Retina (tissue), 1 donor: ENCODE measurements at regions not wholly inside any gene's neighbourhood (a gene's known extent, or its start where the extent isn't known, plus 50 kb on each side); places are given as distances from the start of the nearest gene placed in this dataset.
"Not testable (repeated sequence)": the region's sequence is repeated elsewhere in the genome, so short reads cannot be mapped to it uniquely, and the experiment has no call there.

Experiments used
- DNase-seq: peaks from one replicate; pipeline ENCODE4 v3.0.0-alpha.2; 2016

DNA sequence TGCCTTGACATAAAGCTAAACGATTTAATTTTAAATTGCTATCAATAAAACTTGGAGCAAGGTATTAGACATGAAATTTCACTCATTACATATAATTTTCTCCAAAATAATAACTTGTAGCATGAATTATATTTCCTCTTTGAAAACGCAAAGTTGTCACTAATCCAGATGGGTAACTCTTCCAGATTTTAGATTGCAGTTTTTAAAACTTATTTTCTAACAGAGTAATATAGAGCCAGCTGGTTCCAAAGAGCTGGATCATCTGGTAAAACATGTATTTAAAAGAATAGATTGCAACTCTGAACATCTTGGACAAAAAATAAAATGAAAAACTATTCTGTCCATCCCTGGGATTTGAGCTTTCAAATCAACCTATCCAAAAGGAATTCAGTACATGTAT is 238.2 kb upstream of the INTU start:
- no peak for DNase-seq

DNA sequence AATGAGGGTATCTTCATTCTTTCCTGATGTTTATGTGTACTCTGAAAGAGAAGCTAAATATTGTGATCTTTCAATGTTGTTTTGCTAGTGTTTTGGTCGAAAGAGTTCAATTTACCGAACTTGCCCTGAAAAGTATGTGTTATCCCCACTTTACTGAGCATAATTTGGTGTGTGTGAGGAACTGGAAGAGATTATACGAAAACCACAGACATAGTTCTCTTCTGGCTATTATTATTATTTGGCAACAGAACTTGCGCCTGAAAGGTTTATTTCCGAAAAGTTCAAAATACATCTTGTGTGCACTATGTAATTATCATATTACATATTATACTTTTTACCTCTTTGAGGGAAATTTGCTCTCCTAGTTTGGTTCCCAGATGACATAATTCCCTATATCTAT is 232.5 kb upstream of the INTU start:
- DNase-seq, result no peak

DNA sequence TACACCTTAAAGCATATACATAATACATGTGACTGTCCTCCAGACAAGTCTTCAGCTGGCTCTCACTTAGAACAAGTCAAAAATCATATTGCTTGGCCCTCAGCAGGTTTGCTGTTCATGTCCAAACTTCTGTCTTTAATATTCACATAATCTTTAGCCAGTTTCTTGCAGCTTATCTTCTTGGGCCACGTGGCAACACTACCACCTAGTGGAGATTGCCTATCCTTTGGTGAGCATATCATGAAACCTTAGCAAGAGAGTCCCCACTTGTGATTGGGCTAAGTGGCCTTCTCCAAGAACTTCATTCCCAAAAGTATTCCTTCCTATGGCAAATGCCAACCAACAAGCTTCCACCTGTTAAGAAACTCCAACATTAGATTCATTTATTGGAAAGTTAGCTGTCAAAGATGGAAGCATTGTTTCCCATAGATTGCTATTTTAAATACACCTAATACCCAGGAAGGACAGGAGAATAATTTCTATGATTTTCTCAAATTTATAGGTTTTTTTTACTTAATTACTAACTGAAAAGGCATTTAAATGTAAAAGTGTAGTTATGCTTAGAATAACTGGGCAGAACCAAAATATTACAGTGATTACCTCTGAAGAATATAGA is 231.9 kb upstream of the INTU start:
- peak; percentile 18 for DNase-seq

DNA sequence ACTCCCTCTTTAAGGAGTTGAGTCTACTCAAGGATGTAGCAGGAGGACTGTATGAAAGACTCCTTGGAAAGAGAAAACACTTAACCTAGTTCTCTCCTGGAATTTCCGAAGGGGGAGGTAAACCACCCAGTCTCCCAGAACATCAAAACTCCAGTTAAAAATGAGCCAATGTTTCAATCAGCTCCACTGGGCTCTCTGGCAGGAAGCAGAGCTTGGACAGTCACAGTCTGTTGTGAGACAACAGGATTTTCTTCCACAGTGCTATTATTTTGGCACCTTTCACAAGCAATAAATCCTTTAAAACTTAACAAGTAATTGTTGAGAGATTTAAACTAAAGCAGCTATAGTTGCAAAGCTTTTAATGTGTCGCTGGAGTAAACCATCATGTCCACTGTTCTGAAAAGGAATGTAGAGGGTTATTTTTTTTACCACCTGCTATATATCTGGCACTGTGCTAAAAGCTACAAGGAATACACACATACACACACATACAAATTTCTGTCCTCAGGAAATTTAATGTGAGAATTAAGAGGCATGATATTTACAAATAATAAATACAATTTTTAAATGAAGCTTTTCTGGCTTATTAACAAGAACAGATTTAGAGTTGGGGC is 229.2 kb upstream of the INTU start:
- DNase-seq, result peak; percentile 37

DNA sequence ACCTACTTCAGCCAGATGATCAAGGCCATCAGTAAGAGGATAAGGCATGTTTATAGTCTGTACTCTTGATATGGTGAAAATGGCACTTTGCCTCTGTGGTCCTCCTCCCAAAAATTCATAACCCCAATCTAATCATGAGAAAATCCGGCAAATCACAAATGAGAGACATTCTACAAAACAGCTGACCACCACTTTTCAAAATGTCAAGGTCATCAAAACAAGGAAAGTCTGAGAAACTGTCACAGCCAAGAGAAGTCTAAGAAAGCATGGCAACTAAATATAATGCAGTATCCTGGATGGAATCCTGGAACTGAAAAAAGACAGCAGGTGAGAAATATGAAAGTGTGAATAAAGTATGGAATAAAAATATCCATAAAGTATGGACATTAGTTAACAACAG is 226.6 kb upstream of the INTU start:
- DNase-seq, result no peak

DNA sequence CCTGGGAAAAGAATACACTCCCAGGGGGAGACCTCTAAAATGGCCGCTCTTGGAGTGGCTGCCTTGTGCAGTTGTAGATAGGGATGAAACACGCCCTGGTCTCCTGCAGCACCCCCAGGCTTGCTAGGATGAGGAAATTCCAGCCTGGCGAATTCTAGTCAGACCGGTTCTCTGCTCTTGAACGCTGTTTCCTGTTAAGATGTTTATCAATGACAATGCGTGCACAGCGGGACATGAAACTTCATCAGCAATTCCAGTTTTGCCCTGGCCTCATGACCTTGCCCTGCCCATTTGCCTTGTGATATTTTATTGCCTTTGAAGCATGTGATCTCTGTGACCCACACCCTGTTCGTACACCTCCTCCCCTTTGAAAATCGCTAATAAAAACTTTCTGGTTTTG is 225.2 kb upstream of the INTU start:
- DNase-seq, result not testable (repeated sequence)

DNA sequence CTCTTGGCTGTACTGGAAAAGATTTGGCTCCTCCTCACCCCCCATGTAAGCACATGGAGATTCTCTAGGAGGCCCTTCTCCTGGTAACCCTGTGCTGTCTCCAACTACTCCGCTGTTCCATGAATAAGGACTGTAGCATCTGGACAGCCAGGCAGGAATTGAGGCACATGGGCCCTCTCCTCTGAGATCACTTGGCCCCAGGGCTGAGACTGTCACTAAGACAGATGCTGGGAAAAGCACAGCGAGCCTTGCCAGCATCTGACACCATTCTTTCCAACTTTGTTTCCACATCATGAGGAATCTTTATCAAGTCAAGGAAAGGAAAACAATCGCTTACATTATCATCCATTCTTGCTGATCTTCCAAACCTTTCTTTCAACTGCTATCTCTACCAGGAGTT is 222.6 kb upstream of the INTU start:
- no peak for DNase-seq

DNA sequence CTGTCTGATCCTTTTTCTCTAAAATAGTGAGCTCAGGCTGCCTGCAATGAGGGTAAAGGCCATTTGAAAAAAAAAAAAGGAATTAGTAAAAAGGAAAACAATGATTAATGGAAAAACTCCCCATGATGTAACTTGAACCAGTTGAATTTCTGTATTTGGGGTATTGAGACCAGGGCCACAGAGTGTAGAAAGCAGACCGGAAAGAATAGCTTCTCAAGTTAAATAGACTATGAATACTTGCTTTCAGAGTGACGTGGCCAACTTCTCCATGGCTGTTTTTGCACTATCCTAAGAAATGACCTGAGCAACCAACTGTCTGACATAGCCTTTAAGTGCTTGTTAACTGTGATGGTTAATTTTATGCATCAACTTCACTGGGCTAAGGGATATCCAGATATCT is 222.1 kb upstream of the INTU start:
- DNase-seq, result no peak

DNA sequence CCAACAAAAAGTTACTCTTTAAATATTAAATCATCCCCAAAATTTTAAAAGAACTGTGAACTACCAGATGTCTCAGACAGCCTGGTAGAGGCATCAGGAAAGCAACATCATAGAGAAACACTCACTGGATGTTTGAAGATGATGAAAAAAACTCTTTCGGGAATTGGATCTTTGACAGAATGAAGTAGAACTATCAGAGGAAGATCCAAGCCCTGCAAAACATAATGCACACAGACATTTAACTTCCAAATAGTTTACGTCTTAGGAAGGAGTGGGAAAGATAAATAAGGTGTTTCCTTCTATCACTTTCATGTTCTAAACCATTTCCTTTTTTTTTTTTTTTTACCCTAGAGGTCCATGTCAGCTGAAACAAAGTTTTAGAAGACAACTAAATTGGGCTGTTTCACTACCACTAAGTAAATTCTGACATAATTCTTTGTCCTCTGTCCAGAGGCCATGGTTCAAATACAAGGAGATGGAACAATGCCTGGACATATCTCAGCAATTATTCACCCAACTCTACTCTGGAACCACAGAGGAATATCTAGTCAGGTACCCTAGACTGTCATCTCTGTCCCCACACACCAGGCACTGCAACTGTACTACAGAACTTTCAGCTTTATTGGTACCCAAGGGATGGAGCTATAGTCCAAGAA is 217.7 kb upstream of the INTU start:
- DNase-seq, result no peak

DNA sequence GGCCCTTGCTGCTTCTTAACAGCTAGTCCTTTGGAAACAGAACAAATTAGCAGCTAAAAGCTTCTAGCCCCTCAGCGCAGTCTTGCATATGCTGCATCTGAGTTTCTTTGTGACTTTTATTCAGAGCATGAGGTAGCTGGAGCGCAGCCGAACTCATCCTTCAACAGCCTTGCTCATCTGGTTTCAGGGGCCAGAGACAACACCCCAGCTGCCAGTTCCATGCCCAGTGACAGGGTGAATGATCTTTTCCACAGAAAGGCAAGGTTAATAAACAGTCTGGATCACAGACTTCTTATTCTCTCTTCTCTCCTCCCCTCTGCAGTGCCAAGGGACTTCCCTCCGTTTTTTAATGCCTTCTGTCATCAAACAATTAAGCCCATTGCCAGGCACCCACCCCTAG is 216.6 kb upstream of the INTU start:
- no peak for DNase-seq

DNA sequence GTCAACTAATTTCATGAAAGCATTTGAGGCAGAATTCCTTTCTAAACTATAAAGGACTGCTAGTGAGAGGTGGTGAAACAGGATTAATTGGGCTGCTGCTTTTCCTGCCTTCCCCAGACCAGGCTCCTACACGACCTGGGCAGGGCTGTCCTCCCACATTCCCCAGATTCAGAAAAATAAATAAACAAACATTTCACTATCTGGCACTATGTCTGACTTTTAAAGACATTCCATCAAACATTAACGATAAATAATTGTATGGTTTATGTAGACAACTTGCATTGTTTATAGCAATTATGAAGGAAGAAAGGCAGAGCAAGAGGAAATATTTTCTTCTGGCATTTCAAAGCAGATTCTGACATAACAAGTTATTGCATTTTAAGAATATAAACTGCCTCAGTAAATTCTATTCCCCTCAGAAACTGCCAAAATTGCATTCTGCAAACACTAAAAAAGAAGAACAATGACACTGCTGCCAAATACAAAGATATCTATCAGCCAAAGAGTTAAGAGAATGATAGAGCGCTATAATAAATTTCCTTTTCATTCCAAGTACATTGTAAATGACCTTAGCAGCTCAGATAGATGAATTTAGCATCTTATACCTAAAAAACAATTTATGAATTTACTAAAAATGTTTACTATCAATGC is 214.7 kb upstream of the INTU start:
- DNase-seq, result no peak

DNA sequence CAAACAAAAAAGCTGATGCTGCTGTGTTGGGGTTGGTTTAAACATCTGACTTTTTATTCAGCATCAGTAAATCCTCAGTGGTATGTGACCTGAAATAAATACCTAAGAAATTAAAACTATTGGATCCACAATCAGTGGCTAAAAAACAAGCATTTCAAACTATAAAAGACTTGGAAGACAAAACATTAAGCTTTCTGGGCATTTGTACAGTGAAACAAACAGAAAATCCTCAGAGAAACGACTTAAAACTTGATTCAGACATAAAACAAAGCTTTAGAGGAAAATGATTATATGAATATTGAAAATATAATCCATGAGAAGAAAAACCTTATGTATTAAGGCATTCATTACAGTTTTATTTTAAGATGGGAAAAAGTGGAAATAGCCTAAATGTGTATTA is 213.3 kb upstream of the INTU start:
- DNase-seq, result no peak

DNA sequence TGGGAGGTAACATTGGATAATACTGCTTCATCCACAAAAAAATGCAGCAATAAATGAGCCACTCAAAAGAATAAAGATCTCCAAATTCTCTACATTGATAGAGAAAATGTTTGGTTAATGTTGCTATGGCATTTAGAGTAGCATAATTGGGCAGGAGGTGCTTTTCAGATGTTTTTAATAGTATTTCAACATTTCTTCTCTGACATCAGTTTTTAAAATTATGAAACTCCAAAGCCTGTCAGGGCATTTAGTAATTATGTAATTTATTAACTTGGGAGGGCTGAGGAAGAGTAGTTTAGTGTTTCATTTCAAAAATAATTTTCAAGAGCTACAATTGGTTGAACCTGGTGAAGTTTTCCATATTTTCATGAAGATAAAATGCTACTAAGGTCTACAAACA is 211.3 kb upstream of the INTU start:
- DNase-seq, result no peak

DNA sequence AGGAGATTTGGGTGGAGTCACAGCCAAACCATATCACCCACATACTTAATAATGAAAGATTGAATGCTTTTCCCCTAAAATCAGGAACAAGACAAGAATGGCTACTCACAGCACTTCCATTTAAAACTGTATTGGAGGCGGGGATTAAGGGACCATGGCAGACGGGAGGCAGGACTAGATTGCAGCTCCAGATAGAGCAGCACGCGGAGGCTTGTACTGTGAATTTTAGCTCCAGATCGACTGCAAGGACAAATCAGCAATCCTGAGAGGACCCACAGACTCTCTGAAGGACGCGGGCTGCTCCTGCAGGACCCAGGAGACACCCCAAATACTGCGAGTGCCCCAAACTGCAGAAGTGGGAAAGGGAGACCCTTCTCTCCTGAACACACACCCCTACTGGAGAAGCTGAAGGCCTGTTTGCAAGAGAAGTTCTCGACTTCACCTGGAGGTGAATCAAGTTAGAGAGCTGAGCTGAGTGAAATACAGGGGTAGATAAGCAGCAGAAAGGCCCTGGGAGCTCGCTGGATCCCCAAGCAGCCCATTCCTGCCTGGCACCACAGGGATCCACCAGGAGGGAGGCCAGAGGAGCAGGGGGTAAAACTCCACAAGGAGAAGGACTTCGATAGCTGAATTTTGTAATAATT is 207.4 kb upstream of the INTU start:
- no peak for DNase-seq

DNA sequence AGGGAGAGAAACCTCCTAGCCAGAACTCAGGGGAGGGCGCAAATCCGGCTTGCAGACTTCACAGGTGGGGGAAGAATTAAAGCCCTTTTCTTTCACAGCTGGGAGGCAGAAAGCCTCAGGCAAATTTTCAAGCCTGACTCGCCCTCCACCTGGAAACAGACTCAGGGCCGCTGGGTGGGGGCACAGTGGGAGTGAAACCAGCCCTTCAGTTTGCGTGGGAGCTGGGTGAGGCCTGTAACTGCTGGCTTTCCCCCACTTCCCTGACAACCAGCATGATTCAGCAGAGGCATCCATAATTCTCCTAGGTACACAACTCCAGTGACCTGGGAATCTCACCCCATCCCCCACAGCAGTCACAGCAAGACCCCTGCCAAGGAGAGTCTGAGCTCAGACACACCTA is 206.9 kb upstream of the INTU start:
- no peak for DNase-seq

DNA sequence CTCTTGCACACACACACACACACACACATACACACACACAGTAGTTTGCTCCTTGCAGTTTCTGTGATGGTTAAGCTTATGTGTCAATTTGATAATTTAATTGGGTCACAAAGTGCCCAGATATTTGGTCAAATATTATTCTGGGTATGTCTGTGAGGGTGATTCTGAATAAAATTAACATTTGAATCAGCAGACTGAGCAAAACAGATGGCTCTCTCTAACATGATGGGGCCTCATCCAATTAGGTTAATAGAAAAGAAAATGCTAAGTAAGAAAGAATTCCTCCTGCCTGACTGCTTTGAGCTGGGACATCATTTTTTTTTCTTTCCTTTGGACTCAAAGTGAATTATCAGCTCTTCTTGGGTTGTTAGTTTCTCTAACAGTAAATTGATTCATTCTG is 191.2 kb upstream of the INTU start:
- DNase-seq, result peak; percentile 16

DNA sequence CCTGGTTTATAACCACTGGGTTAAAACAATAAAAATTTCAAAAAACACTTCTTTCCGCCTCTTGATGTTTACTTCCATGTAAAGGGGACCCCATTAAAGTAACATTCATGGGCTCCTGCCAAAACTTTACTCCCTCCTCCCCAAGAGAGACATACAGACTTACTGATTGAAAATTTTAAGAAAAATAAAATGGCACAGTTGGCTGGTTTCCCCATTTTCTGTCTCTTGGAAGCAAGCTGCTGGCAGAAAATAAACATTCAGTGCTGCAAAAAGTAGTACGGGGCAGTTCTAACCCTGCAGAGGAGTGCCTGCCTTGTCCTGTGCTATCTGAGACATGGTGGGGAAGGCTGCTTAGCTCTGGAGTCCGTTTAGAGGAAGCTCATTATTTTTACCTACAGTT is 187.3 kb upstream of the INTU start:
- DNase-seq, result no peak

DNA sequence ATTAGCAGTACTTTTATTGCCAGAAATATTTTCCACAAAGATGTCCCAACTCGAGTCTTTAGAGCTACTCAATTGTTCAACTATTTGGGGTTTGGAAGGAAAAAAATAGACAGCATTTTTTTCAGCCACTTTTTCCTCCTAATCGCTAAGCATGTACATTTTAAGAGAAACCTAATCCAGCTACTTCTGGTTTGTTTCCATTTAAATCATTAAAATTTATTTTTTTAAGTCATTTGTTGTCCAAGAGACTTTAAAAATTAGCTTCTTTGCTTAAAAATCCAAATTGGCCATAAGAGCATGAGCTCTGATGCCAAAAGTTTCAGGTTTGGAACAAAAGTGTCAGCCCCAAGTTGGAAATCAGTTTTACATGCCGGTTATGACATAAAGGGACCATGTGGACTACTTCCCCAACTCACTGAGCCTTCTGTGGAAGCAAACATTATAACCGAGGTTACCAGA is 186.3 kb upstream of the INTU start:
- no peak for DNase-seq

DNA sequence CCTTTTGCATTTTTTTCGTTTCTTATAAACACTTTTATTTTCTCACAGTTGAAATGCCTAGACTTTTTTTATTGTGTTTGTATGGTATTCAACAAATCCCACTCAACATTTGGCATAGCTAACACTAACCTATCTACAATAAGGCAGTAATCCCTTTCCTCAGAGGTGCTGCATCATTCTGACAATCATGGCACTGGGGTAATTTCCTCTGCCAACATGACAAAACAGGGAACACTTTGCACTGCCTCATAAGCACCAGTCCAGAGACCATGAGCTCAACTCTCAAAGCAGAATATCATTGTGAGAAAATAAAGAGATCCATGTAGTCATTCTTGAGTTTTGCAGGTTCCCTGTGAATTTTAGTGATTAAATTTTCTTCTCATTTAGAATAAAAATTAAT is 183.8 kb upstream of the INTU start:
- no peak for DNase-seq

DNA sequence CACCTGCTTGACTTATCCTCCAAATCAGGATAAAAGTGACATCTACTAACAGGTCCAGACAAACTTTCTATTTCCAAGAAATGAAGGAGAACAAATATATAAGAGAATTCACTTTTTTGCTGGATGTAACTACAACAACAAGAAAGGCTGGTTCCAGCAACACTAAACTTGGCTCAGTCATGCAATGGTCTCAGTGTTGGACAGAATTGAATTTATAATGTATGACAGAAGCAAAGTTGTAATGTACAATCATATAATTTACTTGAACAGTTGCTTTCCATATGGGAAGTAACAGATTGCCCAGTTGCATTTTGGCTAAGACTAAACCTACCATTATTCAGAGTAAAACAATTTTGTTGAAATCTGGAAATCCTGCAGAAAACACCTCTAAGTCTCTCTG is 183.3 kb upstream of the INTU start:
- DNase-seq, result no peak

DNA sequence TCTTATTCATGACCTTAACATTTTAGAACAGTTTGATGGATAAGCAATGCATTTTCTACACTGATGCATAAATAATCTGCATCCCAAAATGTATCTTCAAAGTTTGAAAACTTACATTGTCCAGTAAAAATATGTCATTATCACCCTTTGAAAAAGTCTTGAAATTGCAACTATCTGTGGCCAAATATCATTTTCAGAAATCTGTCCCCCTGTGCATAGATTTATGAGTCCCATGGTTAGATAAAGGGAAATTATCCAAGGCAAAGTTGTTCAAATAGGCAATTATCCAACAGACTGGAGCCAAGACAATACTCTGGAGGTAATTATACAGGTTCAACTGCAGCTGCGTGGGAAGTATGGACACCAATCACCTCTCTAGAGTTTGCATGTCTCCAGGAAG is 182.5 kb upstream of the INTU start:
- DNase-seq, result no peak

DNA sequence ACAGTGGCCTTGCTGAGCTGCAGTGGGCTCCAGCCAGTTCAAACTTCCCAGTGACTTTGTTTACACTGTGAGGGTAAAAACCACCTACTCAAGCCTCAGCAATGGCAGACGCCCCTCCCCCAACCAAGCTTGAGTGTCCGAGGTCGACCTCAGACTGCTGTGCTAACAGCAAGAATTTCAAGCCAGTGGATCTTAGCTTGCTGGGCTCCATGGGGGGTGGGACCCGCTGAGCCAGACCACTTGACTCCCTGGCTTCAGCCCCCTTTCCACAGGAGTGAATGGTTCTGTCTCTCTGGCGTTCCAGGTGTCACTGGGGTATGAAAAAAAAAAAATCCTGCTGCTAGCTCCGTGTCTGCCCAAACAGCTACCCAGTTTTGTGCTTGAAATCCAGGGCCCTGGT is 168.9 kb upstream of the INTU start:
- DNase-seq, result no peak

DNA sequence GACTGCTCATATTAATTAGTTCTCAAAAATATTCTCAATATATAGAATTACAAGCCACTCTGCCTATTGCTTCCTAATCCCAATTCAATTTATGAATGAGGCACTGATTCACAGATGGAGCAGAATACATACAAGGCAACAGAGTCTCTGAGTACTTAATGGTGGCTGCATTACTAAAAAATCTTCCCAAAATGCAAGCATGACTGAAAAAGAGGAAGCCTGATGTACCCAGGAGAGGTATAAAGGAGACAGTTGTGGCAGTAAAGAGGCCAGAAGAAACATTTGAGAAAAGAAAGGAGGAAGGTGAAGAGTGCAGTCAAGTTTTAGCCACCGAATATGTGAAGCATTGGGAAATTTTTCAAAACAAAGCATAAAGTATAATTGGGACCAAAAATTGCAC is 163.2 kb upstream of the INTU start:
- no peak for DNase-seq
